C1 segment of cervical spinal cord (tissue), 14 donors: ENCODE measurements at regions not wholly inside any gene's neighbourhood (a gene's known extent, or its start where the extent isn't known, plus 50 kb on each side); places are given as distances from the start of the nearest gene placed in this dataset.
A peak's percentile ranks its signal among the peaks of the same experiment; 100 is the strongest.
"Not testable (repeated sequence)": the region's sequence is repeated elsewhere in the genome, so short reads cannot be mapped to it uniquely, and the experiment has no call there.

Source experiments
- DNase-seq, 14 donors: peaks; one replicate each; lab custom pipeline; 2025; lab: John Stamatoyannopoulos, UW

DNA sequence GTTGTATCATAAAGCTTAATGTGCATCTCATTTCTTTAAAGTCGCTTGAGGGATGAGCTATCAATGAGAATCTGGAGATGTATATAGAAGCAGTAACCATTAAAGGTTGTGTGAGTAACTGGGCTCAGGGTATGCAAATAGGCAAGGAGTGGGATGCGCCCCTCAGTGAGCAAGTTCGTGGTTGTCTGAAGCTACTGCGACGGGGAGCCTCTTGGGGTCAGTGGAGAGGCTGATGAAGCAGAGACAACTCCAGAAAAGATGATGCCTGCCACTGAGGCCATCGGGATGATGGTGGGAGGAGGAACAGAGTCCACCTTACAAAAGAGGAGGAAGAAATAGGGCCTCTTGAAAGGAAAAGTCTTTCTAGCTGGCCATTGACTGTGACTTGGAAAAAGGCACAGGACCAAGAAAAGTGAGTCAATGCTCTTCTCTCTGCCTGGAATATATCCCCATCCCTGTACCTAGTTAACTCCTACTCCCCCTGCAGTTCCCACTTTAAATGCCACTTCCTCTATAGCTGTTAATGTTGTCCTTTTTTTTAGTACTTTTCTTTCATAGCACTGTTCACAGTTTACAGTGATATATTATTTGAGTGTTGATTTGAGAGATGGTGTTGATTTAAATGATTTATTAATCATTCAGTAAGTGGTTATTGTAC lies 51.4 kb upstream of the LSM6 start:
- DNase-seq = no peak

DNA sequence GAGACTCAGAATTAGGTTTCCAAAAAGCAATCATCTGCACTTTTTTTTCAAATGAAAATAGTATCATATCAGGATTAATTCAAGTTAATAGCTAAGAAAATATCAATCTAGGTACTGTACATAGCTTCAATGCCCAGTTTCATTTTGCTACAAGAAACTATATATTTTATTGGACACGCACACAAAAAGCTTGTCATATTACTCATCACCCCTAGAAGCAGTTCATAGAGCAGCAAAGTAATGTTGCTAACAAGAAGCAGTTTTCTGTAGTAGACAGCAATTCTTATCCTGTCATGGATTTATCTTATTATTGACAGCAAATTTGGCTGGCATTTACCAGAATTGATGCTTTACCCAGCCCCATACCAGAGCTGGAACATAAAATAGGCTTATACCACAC lies 52.3 kb upstream of the LSM6 start:
- DNase-seq = no peak

- no peak for DNase-seq
Observed at GRCh38 chr4:146122398-146122797, 53.1 kb upstream of the LSM6 start.

GRCh38 chr4:146121757-146122156 lies 53.8 kb upstream of the LSM6 start:
- DNase-seq = no peak

DNA sequence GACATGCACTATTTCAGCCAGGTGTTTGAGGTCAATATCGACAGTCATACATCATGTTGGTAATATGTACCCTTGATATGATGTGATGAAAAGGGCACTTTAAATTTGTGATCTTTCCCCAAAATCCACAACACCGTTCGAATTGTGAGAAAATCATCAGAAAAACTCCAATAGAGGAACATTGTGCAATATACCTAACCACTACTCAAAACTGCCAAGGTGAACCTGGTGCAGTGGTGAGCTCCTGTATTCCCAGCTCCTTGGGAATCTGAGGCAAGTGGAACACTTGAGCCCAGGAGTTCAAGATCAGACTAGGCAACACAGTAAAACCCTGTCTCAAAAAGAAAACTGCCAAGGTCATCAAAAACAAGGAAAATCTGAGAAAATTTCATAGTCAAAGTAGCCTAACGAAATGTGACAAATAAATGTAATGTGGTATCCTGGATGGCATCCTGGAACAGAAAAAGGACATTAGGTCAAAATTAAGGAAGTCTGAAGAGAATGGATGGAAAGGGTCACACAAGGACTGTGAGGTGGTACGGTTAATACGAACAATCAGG lies 55.6 kb upstream of the LSM6 start:
- DNase-seq = no peak

GRCh38 chr4:146114066-146114465 lies 61.5 kb upstream of the LSM6 start:
- no peak for DNase-seq

DNA sequence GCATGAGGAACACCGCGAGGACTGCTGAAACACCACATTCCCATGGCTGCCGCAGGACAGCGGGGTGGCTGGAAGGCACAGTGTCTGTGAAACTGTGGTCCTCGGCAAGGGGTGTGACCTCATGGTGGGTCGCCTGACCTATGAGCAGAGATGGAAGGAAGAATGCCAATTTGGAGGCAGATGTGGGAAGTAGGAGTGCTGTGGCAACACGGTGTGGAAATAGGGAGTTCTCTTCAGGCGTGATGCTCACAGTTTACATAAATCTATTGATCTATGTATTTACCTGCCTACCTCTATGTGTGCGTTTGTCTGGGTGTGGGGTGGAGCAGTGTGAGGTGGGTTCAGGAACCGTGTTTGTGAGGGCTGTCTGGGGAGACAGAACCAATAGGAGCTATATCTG lies 62.3 kb upstream of the LSM6 start:
- DNase-seq = no peak

DNA sequence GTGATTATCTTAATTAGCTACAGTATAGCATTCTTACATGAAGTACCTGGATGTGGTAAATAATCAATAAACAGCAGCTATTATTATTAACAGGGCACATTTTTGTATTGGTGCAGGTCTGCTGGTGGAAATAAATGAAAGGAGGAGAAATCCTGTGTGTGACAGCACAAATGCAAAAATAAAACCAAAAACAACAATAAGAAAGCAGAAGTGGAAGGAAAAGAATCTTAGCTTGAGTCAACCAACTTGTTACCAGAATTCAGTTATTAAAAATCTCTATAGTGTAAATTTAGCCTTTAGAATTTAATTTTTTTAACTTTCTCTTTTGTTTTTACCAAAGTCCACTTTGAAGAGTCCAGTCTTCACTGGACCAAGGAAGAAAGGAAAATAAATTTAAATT lies 63.1 kb upstream of the LSM6 start:
- no peak for DNase-seq

DNA sequence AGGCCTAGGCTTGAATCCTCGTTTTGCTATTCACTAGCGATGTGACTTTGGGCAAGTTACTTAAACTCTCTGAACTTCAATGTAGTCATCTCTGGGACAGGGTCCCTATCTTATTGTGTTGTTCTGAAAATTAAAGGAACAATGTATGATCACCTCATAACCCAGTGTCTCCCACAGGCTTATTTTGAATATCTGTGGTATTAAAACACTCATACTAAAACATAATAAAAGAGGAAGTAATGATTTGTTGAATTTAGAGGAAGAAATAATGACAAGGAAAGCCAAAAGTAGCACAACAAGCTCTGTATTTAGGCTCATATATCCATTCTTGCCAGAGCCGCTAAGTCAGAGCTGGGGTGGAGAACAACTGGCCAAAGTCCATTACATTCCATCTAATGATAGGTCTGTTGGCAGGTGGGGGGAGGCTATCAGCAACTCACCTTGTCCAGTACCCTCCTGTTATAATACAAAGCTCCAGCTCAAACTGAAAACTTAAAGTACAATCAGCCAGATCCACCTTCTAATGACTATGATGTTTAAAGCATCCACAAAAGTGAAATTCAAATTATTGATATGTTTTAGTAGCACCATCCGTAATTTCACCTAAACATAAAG lies 64.5 kb upstream of the LSM6 start:
- DNase-seq = no peak

- no peak for DNase-seq
Observed at GRCh38 chr4:146108756-146109155, 66.8 kb upstream of the LSM6 start.

GRCh38 chr4:146107587-146108240 lies 67.8 kb upstream of the LSM6 start:
- DNase-seq = no peak

GRCh38 chr4:146105464-146105863 lies 70.1 kb upstream of the LSM6 start:
- no peak for DNase-seq

GRCh38 chr4:146104541-146104940 lies 71.0 kb upstream of the LSM6 start:
- DNase-seq = no peak

- DNase-seq = not testable (repeated sequence)
Observed at GRCh38 chr4:146104052-146104451, 71.5 kb upstream of the LSM6 start.

DNA sequence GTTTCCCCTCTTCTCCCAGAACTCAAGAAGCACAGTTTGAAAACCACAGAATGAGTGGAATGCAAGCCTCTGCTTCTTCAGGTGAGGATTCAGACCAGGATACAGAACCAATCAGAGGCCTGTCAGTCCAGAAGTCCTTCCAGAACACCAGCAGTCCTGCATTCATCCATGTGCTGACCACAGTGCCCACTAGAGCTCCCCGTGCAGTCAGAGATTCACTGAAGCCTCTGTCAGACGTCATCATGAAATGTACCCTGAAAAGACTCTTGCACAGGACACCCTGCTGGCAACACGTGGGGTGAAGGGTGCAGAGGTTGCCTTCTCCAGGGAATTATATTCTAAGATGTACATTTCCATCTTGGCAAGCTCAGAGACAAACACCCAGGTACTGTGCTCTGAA lies 75.9 kb upstream of the LSM6 start:
- no peak for DNase-seq

- DNase-seq = no peak
Observed at GRCh38 chr4:146098978-146099377, 76.5 kb upstream of the LSM6 start.

DNA sequence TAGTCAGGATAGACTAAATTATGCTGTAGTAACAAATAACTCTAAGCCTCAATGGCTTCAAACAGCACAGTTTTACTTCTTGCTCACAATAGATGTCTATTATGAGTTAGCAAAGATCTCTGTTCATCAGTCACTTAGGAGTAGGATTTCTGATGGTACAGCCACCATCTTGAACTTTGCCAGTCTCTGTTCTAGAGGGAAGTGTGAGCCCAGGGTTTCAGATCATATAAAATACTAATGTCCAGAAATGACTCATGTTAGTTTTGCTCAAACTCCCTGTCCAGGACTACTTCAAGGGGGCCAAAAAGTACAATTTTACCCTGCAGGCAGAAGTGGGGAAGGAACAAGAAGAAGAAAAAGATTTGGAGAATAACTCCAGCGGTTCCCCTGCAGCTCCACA lies 77.1 kb upstream of the LSM6 start:
- DNase-seq = no peak

GRCh38 chr4:146096371-146096770 lies 79.1 kb upstream of the LSM6 start:
- DNase-seq = no peak

GRCh38 chr4:146095860-146096259 lies 79.7 kb upstream of the LSM6 start:
- DNase-seq = no peak

DNA sequence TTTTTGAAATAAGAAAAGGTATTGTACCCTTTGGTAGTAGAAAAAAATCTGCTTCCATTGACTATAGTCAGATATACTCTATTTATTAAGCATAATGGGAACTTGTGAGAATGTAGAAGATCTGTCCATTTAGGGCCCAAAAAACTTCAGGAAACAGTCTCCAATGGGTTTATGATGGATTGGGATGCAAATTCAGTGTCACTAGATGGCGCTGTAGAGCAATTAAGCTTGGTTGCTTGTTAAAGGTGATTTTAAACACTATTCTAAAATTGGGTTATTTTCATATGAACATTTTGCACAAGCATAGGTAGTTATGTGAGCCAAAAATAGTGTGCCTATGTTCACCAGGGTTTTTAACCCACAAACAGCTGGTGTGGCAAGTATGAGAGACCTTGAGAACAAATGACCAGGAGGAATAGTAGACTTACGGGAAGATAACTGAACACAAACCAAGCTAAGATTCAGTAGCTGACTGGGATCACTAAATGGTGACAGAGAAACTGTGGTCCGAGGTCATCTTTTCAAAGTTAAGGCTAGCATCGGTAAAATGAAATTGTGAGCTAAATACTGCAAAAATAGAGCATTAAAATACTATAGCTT lies 80.3 kb upstream of the LSM6 start:
- peak in 1 of 14 donors; percentile 2 for DNase-seq

DNA sequence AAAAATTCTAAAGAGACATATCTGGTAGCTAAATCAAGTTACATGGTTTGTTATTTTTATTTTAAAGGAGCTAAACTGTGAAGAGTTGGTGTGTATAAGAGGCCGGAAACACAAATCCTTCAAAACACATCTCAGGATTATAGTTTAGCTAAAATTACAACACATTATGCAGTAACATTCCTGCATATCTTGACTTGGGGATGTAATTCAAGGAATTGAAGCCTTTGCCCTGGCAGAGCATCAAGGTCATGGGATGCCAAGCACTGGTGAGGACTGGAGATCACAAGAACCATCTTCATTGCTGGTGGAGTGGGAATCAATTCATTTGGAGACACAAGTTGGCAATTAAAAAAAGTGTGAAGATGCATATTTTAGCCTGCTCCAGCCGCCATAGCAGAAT lies 86.8 kb upstream of the LSM6 start:
- no peak for DNase-seq

DNA sequence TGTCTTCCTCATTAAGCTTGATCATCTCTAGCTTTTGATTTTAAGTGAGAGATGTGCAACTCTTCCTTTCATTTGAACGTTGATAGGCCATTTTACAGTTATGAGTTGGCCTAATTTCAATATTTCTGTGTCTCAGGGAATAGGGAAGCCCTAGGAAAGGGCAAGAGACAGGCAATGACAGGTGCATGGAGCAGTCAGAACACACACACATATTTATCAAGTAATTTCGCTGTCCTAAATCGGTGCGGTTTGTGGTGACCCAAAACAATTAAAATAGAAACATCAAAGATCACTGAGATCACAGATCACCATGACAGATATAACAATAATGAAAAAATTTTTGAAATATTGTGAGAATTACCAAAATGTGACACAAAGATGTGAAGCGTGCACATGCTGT lies 87.7 kb upstream of the LSM6 start:
- no peak for DNase-seq

GRCh38 chr4:146076081-146076480 lies 99.4 kb upstream of the LSM6 start:
- DNase-seq = no peak
